K562 (cell line): ENCODE measurements at regions not wholly inside any gene's neighbourhood (a gene's known extent, or its start where the extent isn't known, plus 50 kb on each side); places are given as distances from the start of the nearest gene placed in this dataset.

ENCODE experiments used
- CEBPB ChIP-seq: fragments of 450-650 bp; IDR thresholded peaks from 2 replicates; pipeline ENCODE4 v1.6.1; 2016; ENCODE audit warnings: missing genetic modification characterization, missing compliant biosample characterization
- CTCFL ChIP-seq: IDR thresholded peaks from 2 replicates; pipeline ENCODE4 v1.6.1; 2011; ENCODE audit warnings: borderline replicate concordance, low read depth, mild to moderate bottlenecking, moderate library complexity, low read length; ENCODE audit not compliant: insufficient read depth, poor library complexity, severe bottlenecking
- EZH2 ChIP-seq: IDR thresholded peaks from 2 replicates; pipeline ENCODE4 v1.6.1; 2012; ENCODE audit warnings: low read depth, mild to moderate bottlenecking, inconsistent platforms, low read length, borderline replicate concordance
- FOXA1 ChIP-seq: fragments of 450-650 bp; IDR thresholded peaks from 2 replicates; pipeline ENCODE4 v1.6.1; 2016; ENCODE audit warnings: mild to moderate bottlenecking, borderline replicate concordance
- GATAD2A ChIP-seq: fragments of 450-650 bp; IDR thresholded peaks from 2 replicates; pipeline ENCODE4 v1.6.1; 2017
- ILK ChIP-seq: fragments of 450-650 bp; IDR thresholded peaks from 2 replicates; pipeline ENCODE4 v1.6.1; 2016; ENCODE audit warnings: missing genetic modification characterization, low read depth, mild to moderate bottlenecking, missing compliant biosample characterization, moderate library complexity, borderline replicate concordance
- POLR2A ChIP-seq: fragments of 450-650 bp; conservative IDR thresholded peaks from 2 replicates; pipeline ENCODE4 v1.6.1; 2016
- POLR2AphosphoS5 ChIP-seq: IDR thresholded peaks from 2 replicates; pipeline ENCODE4 v1.6.1; 2011; ENCODE audit warnings: mild to moderate bottlenecking, low read depth, low read length, moderate library complexity; ENCODE audit not compliant: control insufficient read depth, insufficient read depth
- RBM39 ChIP-seq: fragments of 200-400 bp; formaldehyde crosslinking; optimal IDR thresholded peaks from 2 replicates; pipeline ENCODE3; 2018; ENCODE audit warnings: low read depth, low read length
- RFX5 ChIP-seq: IDR thresholded peaks from 2 replicates; pipeline ENCODE4 v1.6.1; 2011; ENCODE audit warnings: low read depth, mild to moderate bottlenecking, improper control_type of control experiment, low read length
- RNF2 ChIP-seq: sonication (generic); IDR thresholded peaks from 2 replicates; pipeline ENCODE4 v1.6.1; 2016
- SMARCB1 ChIP-seq: IDR thresholded peaks from 2 replicates; pipeline ENCODE4 v1.6.1; 2011; ENCODE audit warnings: improper control_type of control experiment, low read depth; ENCODE audit not compliant: insufficient read length
- ZBTB2 ChIP-seq: fragments of 450-650 bp; IDR thresholded peaks from 2 replicates; pipeline ENCODE4 v1.6.1; 2016; ENCODE audit warnings: antibody characterized with exemption

- no peak for TF ChIP-seq ZBTB2
- TF ChIP-seq EZH2 = no peak
- no peak for TF ChIP-seq RNF2
- TF ChIP-seq SMARCB1 = no peak
- no peak for TF ChIP-seq POLR2AphosphoS5
- no peak for TF ChIP-seq RBM39
- TF ChIP-seq CEBPB (tag) = no peak
- TF ChIP-seq CTCFL = no peak
- TF ChIP-seq FOXA1 = no peak
- no peak for TF ChIP-seq ILK (tag)
- TF ChIP-seq RFX5 = no peak
- no peak for TF ChIP-seq POLR2A
- TF ChIP-seq GATAD2A = no peak
Observed at GRCh38 chr11:59271811-59272327, 59.1 kb upstream of the MPEG1 start.
